HepG2 (cell line): ENCODE measurements at regions not wholly inside any gene's neighbourhood (a gene's known extent, or its start where the extent isn't known, plus 50 kb on each side); places are given as distances from the start of the nearest gene placed in this dataset.

ENCODE experiments used
- ATAD3A ChIP-seq: sonication (generic); formaldehyde crosslinking; IDR thresholded peaks from 2 replicates; pipeline ENCODE4 v1.4.0; 2020; ENCODE audit warnings: missing genetic modification reagents
- NFKB2 ChIP-seq: sonication (generic); formaldehyde crosslinking; IDR thresholded peaks from 2 replicates; pipeline ENCODE4 v1.4.0; 2020; ENCODE audit warnings: missing genetic modification reagents, borderline replicate concordance

- TF ChIP-seq NFKB2 (CRISPR knock-in tag) (no peak), ATAD3A (CRISPR knock-in tag) (no peak)
These were observed 85.2 kb downstream of the IRX1 start for GRCh38 chr5:3680821-3681220.
